AG08396 (cell line): ENCODE measurements at regions not wholly inside any gene's neighbourhood (a gene's known extent, or its start where the extent isn't known, plus 50 kb on each side); places are given as distances from the start of the nearest gene placed in this dataset.
"Not testable (repeated sequence)": the region's sequence is repeated elsewhere in the genome, so short reads cannot be mapped to it uniquely, and the experiment has no call there.

Experiments
- DNase-seq: peaks from one replicate; pipeline ENCODE4 v3.0.0; 2012; ENCODE audit warnings: low spot score, mixed read lengths

GRCh38 chr11:135011313-135011712, 599.3 kb upstream of the B3GAT1 start:
- DNase-seq = not testable (repeated sequence)

- no peak for DNase-seq
Measured at GRCh38 chr11:135009125-135009524, 597.1 kb upstream of the B3GAT1 start.

GRCh38 chr11:135008412-135008811, 596.4 kb upstream of the B3GAT1 start:
- no peak for DNase-seq

GRCh38 chr11:135008001-135008405, 596.0 kb upstream of the B3GAT1 start:
- no peak for DNase-seq

- DNase-seq = no peak
Measured at GRCh38 chr11:135006800-135007199, 594.8 kb upstream of the B3GAT1 start.

GRCh38 chr11:135004495-135004894, 592.5 kb upstream of the B3GAT1 start:
- no peak for DNase-seq

GRCh38 chr11:135002236-135002635, 590.2 kb upstream of the B3GAT1 start:
- DNase-seq = no peak

GRCh38 chr11:135001581-135001980, 589.5 kb upstream of the B3GAT1 start:
- no peak for DNase-seq

GRCh38 chr11:135001065-135001464, 589.0 kb upstream of the B3GAT1 start:
- not testable (repeated sequence) for DNase-seq

- DNase-seq = no peak
Measured at GRCh38 chr11:134999590-134999989, 587.5 kb upstream of the B3GAT1 start.

GRCh38 chr11:134997652-134998320, 585.7 kb upstream of the B3GAT1 start:
- DNase-seq = no peak

GRCh38 chr11:134995741-134996140, 583.7 kb upstream of the B3GAT1 start:
- DNase-seq = no peak

- DNase-seq = no peak
Measured at GRCh38 chr11:134994431-134994830, 582.4 kb upstream of the B3GAT1 start.

GRCh38 chr11:134993691-134994243, 581.7 kb upstream of the B3GAT1 start:
- no peak for DNase-seq

GRCh38 chr11:134992981-134993380, 580.9 kb upstream of the B3GAT1 start:
- DNase-seq = no peak

- no peak for DNase-seq
Measured at GRCh38 chr11:134988495-134988894, 576.5 kb upstream of the B3GAT1 start.

- no peak for DNase-seq
Measured at GRCh38 chr11:134987822-134988221, 575.8 kb upstream of the B3GAT1 start.

GRCh38 chr11:134987223-134987768, 575.3 kb upstream of the B3GAT1 start:
- DNase-seq = no peak

- DNase-seq = no peak
Measured at GRCh38 chr11:134984421-134984820, 572.4 kb upstream of the B3GAT1 start.

- DNase-seq = not testable (repeated sequence)
Measured at GRCh38 chr11:134982432-134982831, 570.4 kb upstream of the B3GAT1 start.

- no peak for DNase-seq
Measured at GRCh38 chr11:134981835-134982234, 569.8 kb upstream of the B3GAT1 start.

GRCh38 chr11:134980819-134981710, 569.0 kb upstream of the B3GAT1 start:
- DNase-seq = no peak

GRCh38 chr11:134979089-134979457, 567.0 kb upstream of the B3GAT1 start:
- DNase-seq = not testable (repeated sequence)
